ENCODE measurements at regions not wholly inside any gene's neighbourhood (a gene's known extent, or its start where the extent isn't known, plus 50 kb on each side); places are given as distances from the start of the nearest gene placed in this dataset.

- no peaks in the 10 kb centered on the region for H3K36me3 ChIP-seq (replicated peaks; ENCODE audit: control insufficient read depth, insufficient read depth, low read length)
- no peak overlapping the region for H3K4me3 ChIP-seq (ENCODE audit: insufficient read depth, low read depth, low read length)
- peak; percentile 60 for DNase-seq
- no peaks in the 10 kb centered on the region; the same call in 1 of the 2 replicates for H3K27me3 ChIP-seq (ENCODE audit: control insufficient read depth, insufficient read depth, low read length)
Measured at GRCh38 chr1:110746644-110747259, 72.0 kb upstream of the KCNA3 start.

GRCh38 chr1:110743397-110743796 lies 68.7 kb upstream of the KCNA3 start:
- Histone ChIP-seq H3K27me3 (ENCODE audit: control insufficient read depth, insufficient read depth, low read length) (no peaks in the 10 kb centered on the region; the same call in 1 of the 2 replicates), H3K36me3 (replicated peaks; ENCODE audit: control insufficient read depth, insufficient read depth, low read length) (no peaks in the 10 kb centered on the region), H3K4me3 (ENCODE audit: insufficient read depth, low read depth, low read length) (no peak overlapping the region)
- DNase-seq: no peak

DNA sequence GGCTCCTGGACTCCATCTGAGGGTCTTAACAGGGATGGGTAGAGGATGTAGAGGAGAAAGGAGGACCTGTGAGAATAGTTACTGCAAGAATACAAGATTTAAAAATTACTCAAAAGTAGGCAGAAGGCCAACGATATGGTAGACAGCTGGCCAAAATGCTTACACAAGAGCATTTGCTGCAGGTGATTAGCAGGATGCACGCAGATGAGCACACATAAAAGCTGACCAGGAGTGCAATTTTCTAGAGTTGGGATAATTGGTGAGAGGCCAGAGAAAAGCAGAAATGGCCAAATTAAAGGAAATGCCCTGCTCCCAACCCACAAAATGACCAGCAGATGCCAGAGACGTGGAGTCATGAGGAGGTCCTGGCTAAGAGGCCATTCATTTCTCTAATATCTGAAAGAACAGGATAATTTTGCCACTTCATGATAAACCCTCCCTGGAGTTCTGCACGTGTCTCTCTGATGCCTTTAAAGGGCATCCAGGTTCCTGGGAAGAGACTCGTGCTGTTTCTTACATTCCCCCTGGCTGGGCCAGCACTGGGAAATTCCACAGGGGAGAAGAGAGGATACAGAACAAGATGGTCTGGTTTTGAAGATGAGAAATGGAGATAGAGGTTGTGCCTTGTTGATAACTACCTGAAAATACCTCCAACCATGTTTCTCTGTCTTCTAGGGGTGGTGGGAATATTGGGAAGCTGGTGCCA lies 62.3 kb upstream of the KCNA3 start:
- Histone ChIP-seq H3K36me3 (replicated peaks; ENCODE audit: control insufficient read depth, insufficient read depth, low read length) (no peaks in the 10 kb centered on the region), H3K27me3 (ENCODE audit: control insufficient read depth, insufficient read depth, low read length) (no peaks in the 10 kb centered on the region; the same call in 1 of the 2 replicates), H3K4me3 (ENCODE audit: insufficient read depth, low read depth, low read length) (no peak overlapping the region)
- DNase-seq: no peak

GRCh38 chr1:110734133-110734680 lies 59.5 kb upstream of the KCNA3 start:
- Histone ChIP-seq H3K36me3 (replicated peaks; ENCODE audit: control insufficient read depth, insufficient read depth, low read length) (no peaks in the 10 kb centered on the region), H3K4me3 (ENCODE audit: insufficient read depth, low read depth, low read length) (no peak overlapping the region), H3K27me3 (ENCODE audit: control insufficient read depth, insufficient read depth, low read length) (no peaks in the 10 kb centered on the region; the same call in 1 of the 2 replicates)
- DNase-seq: no peak

- no peak for DNase-seq
- no peaks in the 10 kb centered on the region; the same call in 1 of the 2 replicates for H3K27me3 ChIP-seq (ENCODE audit: control insufficient read depth, insufficient read depth, low read length)
- no peak overlapping the region for H3K4me3 ChIP-seq (ENCODE audit: insufficient read depth, low read depth, low read length)
- H3K36me3 ChIP-seq (replicated peaks; ENCODE audit: control insufficient read depth, insufficient read depth, low read length): no peaks in the 10 kb centered on the region
Measured at GRCh38 chr1:110731529-110731928, 56.8 kb upstream of the KCNA3 start.

GRCh38 chr1:110728388-110729001 lies 53.8 kb upstream of the KCNA3 start:
- DNase-seq: no peak
- no peaks in the 10 kb centered on the region for H3K36me3 ChIP-seq (replicated peaks; ENCODE audit: control insufficient read depth, insufficient read depth, low read length)
- no peaks in the 10 kb centered on the region; the same call in 1 of the 2 replicates for H3K27me3 ChIP-seq (ENCODE audit: control insufficient read depth, insufficient read depth, low read length)
- no peak overlapping the region for H3K4me3 ChIP-seq (ENCODE audit: insufficient read depth, low read depth, low read length)

DNA sequence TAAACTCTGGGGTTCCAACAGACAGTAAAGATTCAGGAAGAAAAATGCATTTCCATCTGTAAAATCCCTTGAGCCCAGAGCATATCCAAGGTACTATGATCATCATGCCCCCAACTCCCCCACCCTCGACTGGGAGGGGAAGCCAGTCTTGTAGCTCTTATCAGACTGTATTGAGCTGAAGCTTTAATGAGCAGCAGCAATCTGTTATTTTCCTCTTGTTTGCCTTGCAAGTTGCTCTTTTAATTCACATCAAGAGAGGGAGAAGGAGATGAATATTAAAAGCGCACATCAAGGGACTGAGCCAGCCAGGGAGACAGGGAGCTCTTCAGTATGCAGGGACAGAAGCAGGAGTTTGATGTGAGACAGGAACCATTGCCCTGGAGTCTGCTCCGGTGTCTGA lies 52.5 kb upstream of the KCNA3 start:
- H3K27me3 ChIP-seq (ENCODE audit: control insufficient read depth, insufficient read depth, low read length): no peaks in the 10 kb centered on the region; the same call in 1 of the 2 replicates
- no peak for DNase-seq
- H3K36me3 ChIP-seq (replicated peaks; ENCODE audit: control insufficient read depth, insufficient read depth, low read length): no peaks in the 10 kb centered on the region
- no peak overlapping the region for H3K4me3 ChIP-seq (ENCODE audit: insufficient read depth, low read depth, low read length)

DNA sequence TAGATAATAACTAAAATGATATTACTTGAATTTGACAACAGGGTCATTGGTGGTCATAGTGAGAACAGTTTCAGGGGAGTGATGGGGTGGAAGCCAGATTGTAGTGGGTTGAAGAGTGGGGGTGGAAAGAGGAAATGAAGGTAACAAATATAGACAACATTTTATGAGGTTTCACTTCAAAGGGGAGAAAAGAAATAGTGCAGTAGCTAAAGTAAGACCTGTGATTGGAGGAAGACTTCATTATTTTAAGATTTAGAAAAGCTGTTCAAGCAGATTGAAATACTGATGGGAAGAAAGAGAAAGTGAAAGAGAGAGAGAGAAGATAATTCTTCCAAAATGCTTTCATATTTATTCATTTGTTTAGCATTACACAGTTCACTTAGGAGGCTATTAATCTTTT lies 52.0 kb upstream of the KCNA3 start:
- no peak for DNase-seq

More for the DNA sequence above, 52.0 kb upstream of the KCNA3 start:
- Histone ChIP-seq H3K36me3 (replicated peaks; ENCODE audit: control insufficient read depth, insufficient read depth, low read length) (no peaks in the 10 kb centered on the region), H3K4me3 (ENCODE audit: insufficient read depth, low read depth, low read length) (no peak overlapping the region), H3K27me3 (ENCODE audit: control insufficient read depth, insufficient read depth, low read length) (no peaks in the 10 kb centered on the region; the same call in 1 of the 2 replicates)

Data from H7 (cell line).